IPS DF 6.9 (cell line): ENCODE measurements at regions not wholly inside any gene's neighbourhood (a gene's known extent, or its start where the extent isn't known, plus 50 kb on each side); places are given as distances from the start of the nearest gene placed in this dataset.

ENCODE experiments used
- DNase-seq: peaks from one replicate; pipeline ENCODE4 v3.0.0-alpha.2; 2013; ENCODE audit warnings: low read depth, low spot score
- H3K27ac ChIP-seq: one replicate; pipeline ENCODE4 v1.5.1; 2013; ENCODE audit warnings: low read length, control low read depth
- H3K27me3 ChIP-seq: 2 replicates; pipeline ENCODE4 v1.6.1; 2013; ENCODE audit warnings: mild to moderate bottlenecking, low read length; ENCODE audit not compliant: control insufficient read depth, insufficient read depth
- H3K36me3 ChIP-seq: 2 replicates; pipeline ENCODE4 v1.6.1; 2013; ENCODE audit warnings: low read length; ENCODE audit not compliant: control insufficient read depth, insufficient read depth
- H3K4me1 ChIP-seq: 2 replicates; pipeline ENCODE4 v1.6.1; 2013; ENCODE audit warnings: low read length; ENCODE audit not compliant: control insufficient read depth, insufficient read depth
- H3K4me3 ChIP-seq: 2 replicates; pipeline ENCODE4 v1.5.1; 2013; ENCODE audit warnings: mild to moderate bottlenecking, low read length
- H3K9me3 ChIP-seq: 2 replicates; pipeline ENCODE4 v1.6.1; 2013; ENCODE audit warnings: low read length, inconsistent platforms; ENCODE audit not compliant: control insufficient read depth, insufficient read depth
- WGBS: extraction: QIAGEN DNeasy Blood & Tissue Kit; methylation state at CpG from one replicate; pipeline ENCODE4 v1.1.7; 2013; ENCODE audit warnings: mixed read lengths, missing lambda C conversion rate; ENCODE audit not compliant: insufficient read length, insufficient coverage; 5-methylcytosine and 5-hydroxymethylcytosine counted together

DNA sequence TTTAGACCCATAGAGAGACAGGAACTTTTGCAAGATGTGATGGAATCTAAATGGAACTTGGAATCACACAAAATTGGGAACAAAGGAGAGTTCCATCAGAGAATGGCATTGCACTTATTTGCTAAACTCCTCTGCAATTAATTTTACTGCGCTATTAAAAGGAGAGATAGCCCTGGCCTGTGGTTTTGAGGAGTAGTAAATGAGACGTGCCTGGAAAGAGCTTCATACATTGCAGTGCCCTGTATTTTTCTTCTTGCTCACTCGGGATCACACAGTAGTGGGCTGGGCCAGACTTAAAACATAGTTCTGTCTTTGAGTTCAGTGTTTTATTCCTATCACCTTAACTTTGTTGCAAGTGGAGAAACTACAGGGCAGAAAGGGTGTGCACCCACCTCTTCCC lies 94.4 kb upstream of the SLC27A6 start:
- no peak overlapping the region for H3K4me3 ChIP-seq
- H3K27me3 ChIP-seq, result no peaks in the 10 kb centered on the region
- H3K27ac ChIP-seq, result no peak overlapping the region
- H3K9me3 ChIP-seq, result no peaks in the 10 kb centered on the region
- WGBS, result no CpG with 5 or more reads among the region's 3 CpGs
- H3K4me1 ChIP-seq, result peaks cover 3% of the 10 kb centered on the region; the same call in 1 of the 2 replicates
- no peak for DNase-seq
- no peaks in the 10 kb centered on the region for H3K36me3 ChIP-seq

DNA sequence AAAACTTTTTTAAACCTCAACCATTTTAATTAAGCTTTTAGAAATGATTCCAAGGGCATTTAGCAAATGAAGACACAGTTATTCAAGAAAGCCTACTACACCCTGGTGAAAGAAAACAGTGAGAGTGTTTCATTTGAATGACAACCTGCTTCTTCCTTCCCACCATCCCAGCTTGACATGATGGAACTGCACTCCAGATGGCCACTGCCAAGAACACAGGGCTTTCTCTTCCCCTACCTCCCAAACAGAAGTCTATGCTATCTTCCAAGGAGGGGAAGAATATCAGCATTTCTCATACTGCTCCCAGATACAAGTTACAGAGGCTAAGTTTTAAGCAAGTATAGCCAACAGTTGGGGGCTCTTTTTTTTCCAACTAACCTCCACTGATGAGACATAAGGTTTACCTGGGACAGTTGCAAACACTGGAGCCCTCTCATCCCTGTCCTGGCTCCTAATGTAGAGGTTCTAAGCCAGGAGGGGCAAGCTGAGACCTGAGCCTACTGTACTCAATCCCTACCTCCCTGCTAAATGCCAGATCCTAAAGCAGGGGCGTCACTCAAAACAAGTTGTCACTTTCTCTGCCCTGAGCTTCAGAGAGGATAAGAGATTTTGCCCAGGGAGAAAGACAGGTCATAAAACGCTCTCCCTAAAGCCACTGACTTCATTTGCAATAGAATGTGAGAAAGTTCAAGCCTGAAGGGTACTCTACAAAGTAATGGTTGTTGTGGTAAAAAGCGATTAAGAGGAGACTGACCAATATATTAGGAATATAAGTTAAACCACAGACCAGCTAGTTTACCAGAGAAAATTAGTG lies 88.5 kb upstream of the SLC27A6 start:
- Histone ChIP-seq H3K4me1 (peaks cover 5% of the 10 kb centered on the region; the same call in 1 of the 2 replicates), H3K27ac (no peak overlapping the region), H3K36me3 (no peaks in the 10 kb centered on the region), H3K9me3 (no peaks in the 10 kb centered on the region), H3K4me3 (no peak overlapping the region), H3K27me3 (no peaks in the 10 kb centered on the region)
- WGBS, result no CpG with 5 or more reads among the region's 3 CpGs
- DNase-seq, result no peak

DNA sequence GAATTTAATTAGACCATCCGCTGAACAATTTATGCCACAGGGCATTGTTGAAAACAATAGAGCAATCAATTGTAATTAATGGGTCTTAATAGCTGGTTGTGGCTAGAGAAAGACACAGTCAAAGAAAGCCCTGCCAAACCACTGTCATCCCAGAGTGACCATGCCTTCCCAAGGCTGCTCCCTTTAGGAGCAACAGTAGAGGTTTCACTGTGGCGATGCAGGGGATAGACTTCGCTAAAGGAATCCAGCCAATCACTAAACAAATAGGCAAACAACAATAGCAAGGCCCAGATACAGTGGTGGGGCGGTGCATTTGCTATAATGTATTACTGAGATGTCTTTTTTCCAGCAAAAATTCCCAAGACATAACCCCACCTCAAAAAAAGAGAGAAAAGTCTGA lies 87.8 kb upstream of the SLC27A6 start:
- Histone ChIP-seq H3K27me3 (no peaks in the 10 kb centered on the region), H3K4me3 (no peak overlapping the region), H3K4me1 (peaks cover 5% of the 10 kb centered on the region; the same call in 1 of the 2 replicates), H3K36me3 (no peaks in the 10 kb centered on the region), H3K9me3 (no peaks in the 10 kb centered on the region), H3K27ac (no peak overlapping the region)
- no CpG with 5 or more reads among the region's 4 CpGs for WGBS
- no peak for DNase-seq

DNA sequence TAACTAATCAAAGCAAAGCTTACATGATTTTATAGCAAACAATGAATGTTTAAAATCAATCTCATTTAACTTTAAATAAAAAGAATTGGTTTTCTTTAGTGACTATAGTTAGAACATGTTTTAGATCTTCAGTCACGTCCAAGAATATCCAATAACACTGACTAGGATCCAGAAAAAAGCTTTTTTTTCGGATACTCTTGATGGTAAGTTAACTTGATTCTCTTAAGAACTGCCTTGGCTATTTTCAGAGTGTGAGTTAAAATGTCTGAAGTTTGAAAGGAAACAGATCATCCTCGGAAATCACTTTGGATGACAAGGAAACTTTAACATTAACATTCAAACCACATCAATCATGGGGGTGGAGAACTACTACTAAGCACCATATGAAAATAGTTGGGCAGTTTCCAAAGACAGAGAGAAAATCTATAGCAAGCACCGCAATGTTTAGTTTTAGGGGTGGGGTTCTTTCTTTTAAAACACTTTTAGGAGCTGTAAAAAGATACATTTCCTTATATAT lies 83.7 kb upstream of the SLC27A6 start:
- Histone ChIP-seq H3K4me1 (peaks cover 5% of the 10 kb centered on the region; the same call in 1 of the 2 replicates), H3K9me3 (no peaks in the 10 kb centered on the region), H3K4me3 (no peak overlapping the region), H3K27me3 (no peaks in the 10 kb centered on the region), H3K27ac (no peak overlapping the region), H3K36me3 (no peaks in the 10 kb centered on the region)
- no peak for DNase-seq
- WGBS, result no CpG with 5 or more reads among the region's 4 CpGs

DNA sequence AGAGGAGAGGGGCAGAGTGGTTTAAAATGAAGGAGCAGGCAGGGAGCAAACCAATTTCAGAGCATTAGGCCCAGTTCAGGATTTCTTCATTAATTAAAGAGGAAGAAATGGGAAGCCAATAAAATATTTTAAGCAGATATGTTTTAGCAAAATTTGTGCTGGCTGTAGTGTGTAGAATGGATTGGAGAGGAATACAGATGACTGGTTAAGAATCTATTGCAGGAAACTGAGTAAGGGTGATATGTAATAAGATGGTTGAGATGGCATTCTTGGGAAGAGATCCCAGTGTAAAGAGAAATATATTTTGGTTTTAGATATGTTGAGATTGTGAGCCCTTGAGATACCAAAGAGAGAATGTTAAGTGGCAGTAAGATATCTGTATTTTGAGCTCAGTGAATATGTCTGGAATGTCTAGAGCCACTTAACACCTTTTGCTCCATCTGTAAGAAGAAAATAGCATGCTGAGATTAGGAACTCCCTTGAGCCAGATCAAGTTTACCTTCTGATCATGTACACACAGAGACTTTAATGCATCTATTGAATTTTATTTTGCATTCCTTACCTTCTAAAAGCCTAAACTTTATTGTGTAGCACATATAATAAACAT lies 79.5 kb upstream of the SLC27A6 start:
- DNase-seq, result no peak
- Histone ChIP-seq H3K4me3 (no peak overlapping the region), H3K27ac (no peak overlapping the region), H3K9me3 (no peaks in the 10 kb centered on the region), H3K36me3 (no peaks in the 10 kb centered on the region), H3K27me3 (no peaks in the 10 kb centered on the region), H3K4me1 (no peaks in the 10 kb centered on the region)

DNA sequence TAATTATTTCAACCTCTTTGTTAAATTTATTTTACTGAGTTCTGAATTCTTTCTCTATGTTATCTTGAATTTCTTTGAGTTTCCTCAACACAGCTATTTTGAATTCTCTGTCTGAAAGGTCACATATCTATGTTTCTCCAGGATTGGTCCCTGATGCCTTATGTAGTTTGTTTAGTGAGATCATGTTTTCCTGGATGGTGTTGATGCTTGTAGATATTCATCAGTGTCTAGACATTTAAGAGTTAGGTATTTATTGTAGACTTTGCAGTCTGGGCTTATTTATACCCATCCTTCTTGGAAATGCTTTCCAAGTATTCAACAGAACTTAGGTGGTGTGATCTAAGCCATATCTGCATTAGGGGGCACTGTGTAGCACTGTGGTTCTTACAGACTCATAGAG lies 70.2 kb upstream of the SLC27A6 start:
- DNase-seq, result no peak
- no peak overlapping the region for H3K27ac ChIP-seq

DNA sequence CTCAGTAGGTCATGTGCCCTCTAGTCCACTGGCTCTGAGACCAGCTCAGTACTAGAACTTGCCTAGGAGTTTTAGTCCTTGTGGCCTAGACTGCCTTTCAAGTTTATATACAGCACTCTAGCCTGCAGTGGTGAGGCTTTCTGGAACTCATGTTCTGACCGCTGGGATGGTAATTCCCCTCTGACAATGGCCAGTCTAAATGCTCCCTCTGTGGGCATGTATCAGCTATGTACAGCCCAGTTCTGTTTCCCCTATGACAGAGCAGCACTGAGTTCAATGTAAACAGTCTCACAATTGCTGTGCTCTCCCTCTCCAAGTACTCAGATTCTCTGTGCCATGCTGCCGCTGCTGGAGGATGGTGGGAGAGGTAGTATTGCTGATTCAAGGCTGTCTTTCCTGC lies 68.6 kb upstream of the SLC27A6 start:
- WGBS, result no CpG with 5 or more reads among the region's 2 CpGs
- Histone ChIP-seq H3K36me3 (no peaks in the 10 kb centered on the region), H3K4me1 (no peaks in the 10 kb centered on the region), H3K4me3 (no peak overlapping the region), H3K9me3 (no peaks in the 10 kb centered on the region), H3K27ac (no peak overlapping the region), H3K27me3 (no peaks in the 10 kb centered on the region)
- DNase-seq, result no peak

More for the DNA sequence above, 70.2 kb upstream of the SLC27A6 start:
- Histone ChIP-seq H3K9me3 (no peaks in the 10 kb centered on the region), H3K27me3 (no peaks in the 10 kb centered on the region), H3K4me3 (no peak overlapping the region), H3K36me3 (no peaks in the 10 kb centered on the region), H3K4me1 (no peaks in the 10 kb centered on the region)

DNA sequence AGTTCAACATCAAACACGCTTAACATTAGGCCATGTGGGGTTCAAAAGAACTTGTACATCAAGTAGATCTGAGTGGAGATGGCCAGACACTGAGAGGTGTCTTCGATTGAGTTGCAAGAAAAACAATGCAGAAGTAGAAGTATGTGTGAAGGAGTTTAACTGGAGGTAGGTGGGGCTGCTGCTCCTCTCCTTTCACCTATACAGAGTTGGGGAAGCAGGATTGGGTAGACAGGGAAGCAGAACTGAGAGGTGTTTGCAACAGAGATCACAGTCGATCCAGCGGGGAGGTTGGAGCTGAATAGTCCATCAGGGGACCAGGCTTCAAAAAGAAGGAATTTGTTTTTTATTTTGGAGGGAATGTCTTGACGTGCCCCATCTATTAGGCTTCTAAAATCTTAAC lies 61.7 kb upstream of the SLC27A6 start:
- no peaks in the 10 kb centered on the region for H3K36me3 ChIP-seq
- H3K27me3 ChIP-seq, result no peaks in the 10 kb centered on the region
- H3K27ac ChIP-seq, result no peak overlapping the region
- no peak overlapping the region for H3K4me3 ChIP-seq
- WGBS, result no CpG with 5 or more reads among the region's 5 CpGs
- no peaks in the 10 kb centered on the region for H3K4me1 ChIP-seq
- H3K9me3 ChIP-seq, result no peaks in the 10 kb centered on the region
- no peak for DNase-seq

DNA sequence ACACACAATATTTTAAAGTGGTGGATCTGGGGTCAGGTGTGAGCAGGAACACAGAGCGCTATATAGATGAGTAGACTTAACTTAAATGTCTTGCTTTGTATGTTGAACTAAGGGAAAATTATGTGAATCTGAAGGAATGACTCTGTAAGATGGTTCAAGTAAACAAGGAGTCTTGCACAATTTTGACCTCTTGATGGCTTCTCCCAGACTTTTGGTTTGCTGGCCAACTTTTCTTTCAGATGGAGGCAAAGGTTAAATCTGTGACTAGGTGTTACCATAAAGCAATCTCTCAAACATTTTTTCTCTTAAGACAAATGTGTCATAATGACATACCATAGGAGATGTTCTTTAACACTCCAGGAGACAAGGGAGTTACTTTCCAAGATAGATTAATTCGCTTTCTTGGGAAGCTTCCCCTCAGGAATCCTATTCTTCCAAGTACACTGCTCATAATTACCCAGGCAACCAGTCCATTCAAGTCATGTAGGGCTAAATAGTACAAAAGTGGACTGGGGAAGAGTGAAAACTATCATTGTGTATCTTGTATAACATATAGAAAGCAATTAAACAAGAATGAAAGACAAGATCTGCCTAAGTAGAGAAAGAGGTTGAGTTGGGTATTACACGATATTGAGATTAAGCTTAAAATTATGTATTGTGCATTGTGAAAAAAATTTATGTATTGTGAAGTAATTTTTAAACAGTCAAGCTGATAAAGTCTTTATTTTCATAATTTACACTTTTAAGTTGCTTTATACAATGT lies 60.3 kb upstream of the SLC27A6 start:
- WGBS, result no CpG with 5 or more reads among the region's 3 CpGs
- no peak overlapping the region for H3K4me3 ChIP-seq
- H3K4me1 ChIP-seq, result no peaks in the 10 kb centered on the region
- no peak overlapping the region for H3K27ac ChIP-seq
- H3K27me3 ChIP-seq, result no peaks in the 10 kb centered on the region
- no peaks in the 10 kb centered on the region for H3K36me3 ChIP-seq
- DNase-seq, result no peak
- no peaks in the 10 kb centered on the region for H3K9me3 ChIP-seq

DNA sequence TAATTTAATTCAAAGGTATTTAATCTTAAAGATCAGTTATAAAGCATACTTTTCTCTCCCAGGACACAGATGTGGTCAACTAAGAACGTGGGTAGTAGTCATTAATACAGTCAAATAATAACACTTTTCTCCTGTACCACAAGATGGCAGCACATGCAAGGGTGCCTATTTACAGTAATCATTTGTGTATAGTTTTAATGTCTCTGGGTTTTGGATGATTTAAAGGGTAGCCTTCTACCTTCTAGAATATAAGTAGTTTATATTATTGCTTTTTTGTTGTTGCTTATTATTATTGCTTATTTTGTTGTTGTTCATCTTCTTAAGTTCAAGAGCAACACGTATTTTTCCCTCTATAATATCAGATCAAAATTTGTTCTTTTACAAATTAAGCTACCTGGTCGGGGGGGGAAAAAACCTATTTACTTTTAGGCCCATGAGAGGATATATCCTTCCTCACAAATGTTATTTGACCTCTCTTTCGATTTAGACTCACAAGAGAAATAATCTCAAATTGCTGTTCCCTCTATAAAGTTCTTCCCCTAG lies 59.6 kb upstream of the SLC27A6 start:
- no peaks in the 10 kb centered on the region for H3K27me3 ChIP-seq
- H3K27ac ChIP-seq, result no peak overlapping the region
- no peaks in the 10 kb centered on the region for H3K4me1 ChIP-seq
- peak; percentile 31 for DNase-seq
- no peaks in the 10 kb centered on the region for H3K9me3 ChIP-seq
- H3K36me3 ChIP-seq, result no peaks in the 10 kb centered on the region
- no peak overlapping the region for H3K4me3 ChIP-seq
- no CpG with 5 or more reads among the region's 4 CpGs for WGBS
